OCI-LY7 (cell line): ENCODE measurements at regions not wholly inside any gene's neighbourhood (a gene's known extent, or its start where the extent isn't known, plus 50 kb on each side); places are given as distances from the start of the nearest gene placed in this dataset.

Experiments used
- BruUV-seq: library from RNA; stranded (reverse); fragments of 400-500 nt; replicated peaks from 2 replicates; lab custom pipeline; 2021; lab: Mats Ljungman, UMichigan
- CTCF ChIA-PET: fragments of 300-600 bp; sonication (Branson Sonifier 250); formaldehyde crosslinking; loops from one replicate; lab custom pipeline; 2022; ENCODE audit warnings: antibody characterized with exemption; ENCODE audit not compliant: unreplicated experiment; lab: Charles Lee
- POLR2A ChIA-PET: fragments of 300-600 bp; sonication (Branson Sonifier 250); formaldehyde crosslinking; loops from one replicate; lab custom pipeline; 2022; ENCODE audit warnings: antibody characterized with exemption; lab: Charles Lee
- DNase-seq: peaks from one replicate; pipeline ENCODE4 v3.0.0-alpha.2; 2015; ENCODE audit warnings: low spot score
- H2AFZ ChIP-seq: fragments of 200-600 bp; sonication (generic), shearing (Covaris generic); 2 replicates; pipeline ENCODE4 v1.6.1; 2014; ENCODE audit warnings: mild to moderate bottlenecking, antibody characterized with exemption, low read length, moderate library complexity
- H3K27ac ChIP-seq: fragments of 200-600 bp; sonication (generic); 2 replicates; pipeline ENCODE4 v1.5.1; 2014; ENCODE audit warnings: mixed run types, low read depth, mild to moderate bottlenecking, moderate library complexity, low read length, inconsistent platforms; ENCODE audit not compliant: poor library complexity, severe bottlenecking
- H3K36me3 ChIP-seq: fragments of 200-600 bp; sonication (generic); 2 replicates; pipeline ENCODE4 v1.6.1; 2014; ENCODE audit warnings: mild to moderate bottlenecking, antibody characterized with exemption, low read length, moderate library complexity, mixed read lengths; ENCODE audit not compliant: insufficient read depth
- H3K4me1 ChIP-seq: fragments of 200-600 bp; sonication (generic); 2 replicates; pipeline ENCODE4 v1.5.1; 2014; ENCODE audit warnings: mild to moderate bottlenecking, low read length; ENCODE audit not compliant: insufficient read depth, poor library complexity, severe bottlenecking
- H3K4me2 ChIP-seq: fragments of 200-600 bp; sonication (generic); 2 replicates; pipeline ENCODE4 v1.6.1; 2014; ENCODE audit warnings: mild to moderate bottlenecking, low read length
- H3K4me3 ChIP-seq: fragments of 200-600 bp; sonication (generic); 2 replicates; pipeline ENCODE4 v1.5.1; 2014; ENCODE audit warnings: mild to moderate bottlenecking, low read depth, low read length; ENCODE audit not compliant: poor library complexity, severe bottlenecking
- H3K79me2 ChIP-seq: fragments of 200-600 bp; sonication (generic); 2 replicates; pipeline ENCODE4 v1.6.1; 2016; ENCODE audit warnings: low read depth, mild to moderate bottlenecking, low read length, moderate library complexity, mixed read lengths; ENCODE audit not compliant: insufficient read depth
- H3K9me2 ChIP-seq: fragments of 200-600 bp; sonication (generic); 2 replicates; pipeline ENCODE4 v1.6.1; 2016; ENCODE audit warnings: mild to moderate bottlenecking, low read length, mixed read lengths; ENCODE audit not compliant: insufficient read depth
- H3K9me3 ChIP-seq: fragments of 200-600 bp; sonication (generic); 2 replicates; pipeline ENCODE4 v1.6.1; 2014; ENCODE audit warnings: mild to moderate bottlenecking, mixed run types, low read length, mixed read lengths
- H4K20me1 ChIP-seq: fragments of 200-600 bp; sonication (generic); 2 replicates; pipeline ENCODE4 v1.6.1; 2014; ENCODE audit warnings: mild to moderate bottlenecking, antibody characterized with exemption, low read length, moderate library complexity, mixed read lengths; ENCODE audit not compliant: insufficient read depth
- EZH2phosphoT487 ChIP-seq: fragments of 200-600 bp; sonication (generic); IDR thresholded peaks from 2 replicates; pipeline ENCODE4 v1.6.1; 2018; ENCODE audit warnings: low read depth, borderline replicate concordance, mild to moderate bottlenecking, mixed run types, antibody characterized with exemption, low read length, moderate library complexity, mixed read lengths
- intact Hi-C: fragments of 100-400 bp; cut with micrococcal nuclease; formaldehyde crosslinking; loops from one replicate; pipeline ENCODE4 v1.10.0; 2022; ENCODE audit not compliant: unreplicated experiment
- TF ChIP-seq, protein P1 (sequence below): fragments of 200-600 bp; sonication (generic); conservative IDR thresholded peaks from 2 replicates; pipeline ENCODE4 v1.5.1; 2014; ENCODE audit warnings: mild to moderate bottlenecking, antibody characterized with exemption, low read length, moderate library complexity, mixed read lengths

DNA sequence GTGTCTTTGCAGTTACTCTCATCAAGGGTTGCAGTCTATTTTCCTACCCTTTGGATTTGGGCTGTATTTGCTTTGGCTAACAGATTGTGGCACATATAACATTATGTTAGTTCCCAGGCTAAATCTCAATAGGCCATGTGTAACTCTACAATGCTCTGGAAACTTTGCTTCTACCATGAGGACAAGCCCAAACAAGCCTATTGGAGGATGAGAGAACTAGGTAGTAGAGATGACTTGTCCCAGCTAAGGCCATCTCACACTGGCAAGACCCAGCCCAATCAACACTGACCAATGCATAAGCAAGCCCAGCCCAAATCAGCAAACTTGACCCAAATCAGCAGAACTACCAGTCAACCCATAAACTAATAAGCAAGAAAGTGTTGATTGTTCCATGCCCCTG lies 311.8 kb downstream of the NDFIP2 start:
- no peaks in the 10 kb centered on the region for H3K9me3 ChIP-seq
- BruUV-seq = no TSS peak
- intact Hi-C loops = no loop called here
- H3K27ac ChIP-seq = no peak overlapping the region
- H3K4me2 ChIP-seq = no peak overlapping the region
- ChIA-PET CTCF (no interaction called here), POLR2A (no interaction called here)
- H4K20me1 ChIP-seq = no peaks in the 10 kb centered on the region
- no peak for DNase-seq
- H3K79me2 ChIP-seq = no peaks in the 10 kb centered on the region
- no peaks in the 10 kb centered on the region for H3K4me1 ChIP-seq
- no peak overlapping the region for H3K4me3 ChIP-seq
- H2AFZ ChIP-seq = no peak overlapping the region
- no peaks in the 10 kb centered on the region for H3K36me3 ChIP-seq
- TF ChIP-seq, protein P1, sequence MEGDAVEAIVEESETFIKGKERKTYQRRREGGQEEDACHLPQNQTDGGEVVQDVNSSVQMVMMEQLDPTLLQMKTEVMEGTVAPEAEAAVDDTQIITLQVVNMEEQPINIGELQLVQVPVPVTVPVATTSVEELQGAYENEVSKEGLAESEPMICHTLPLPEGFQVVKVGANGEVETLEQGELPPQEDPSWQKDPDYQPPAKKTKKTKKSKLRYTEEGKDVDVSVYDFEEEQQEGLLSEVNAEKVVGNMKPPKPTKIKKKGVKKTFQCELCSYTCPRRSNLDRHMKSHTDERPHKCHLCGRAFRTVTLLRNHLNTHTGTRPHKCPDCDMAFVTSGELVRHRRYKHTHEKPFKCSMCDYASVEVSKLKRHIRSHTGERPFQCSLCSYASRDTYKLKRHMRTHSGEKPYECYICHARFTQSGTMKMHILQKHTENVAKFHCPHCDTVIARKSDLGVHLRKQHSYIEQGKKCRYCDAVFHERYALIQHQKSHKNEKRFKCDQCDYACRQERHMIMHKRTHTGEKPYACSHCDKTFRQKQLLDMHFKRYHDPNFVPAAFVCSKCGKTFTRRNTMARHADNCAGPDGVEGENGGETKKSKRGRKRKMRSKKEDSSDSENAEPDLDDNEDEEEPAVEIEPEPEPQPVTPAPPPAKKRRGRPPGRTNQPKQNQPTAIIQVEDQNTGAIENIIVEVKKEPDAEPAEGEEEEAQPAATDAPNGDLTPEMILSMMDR = no peak
- H3K9me2 ChIP-seq = no peaks in the 10 kb centered on the region

DNA sequence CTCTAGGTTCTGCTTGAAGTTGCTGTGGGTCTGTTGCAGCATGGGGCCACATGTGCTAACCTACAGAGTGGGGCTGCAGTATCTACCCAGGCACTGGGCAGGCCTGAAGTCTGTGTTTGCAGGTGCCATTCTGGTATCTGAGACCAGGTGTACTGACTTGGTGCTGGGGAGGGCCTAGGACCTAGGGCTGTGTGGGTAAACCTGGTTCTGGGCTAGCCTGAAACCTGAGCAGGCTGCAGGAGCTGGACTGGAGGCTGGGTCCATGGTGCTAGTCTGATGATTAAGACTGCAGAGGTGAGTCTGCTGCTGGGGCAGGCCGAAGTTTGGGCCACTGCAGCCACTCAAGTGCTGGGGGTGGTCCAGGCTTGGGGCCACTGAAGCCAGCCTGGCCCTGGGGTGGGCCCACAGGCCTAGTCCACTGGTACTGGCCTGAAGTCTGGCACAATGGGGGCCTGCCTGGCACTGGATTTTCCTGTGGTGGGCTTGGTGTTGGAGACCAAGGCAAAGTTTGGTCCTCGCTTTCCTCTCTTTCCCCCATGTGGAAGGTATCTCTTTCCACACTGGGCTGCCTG lies 310.6 kb downstream of the NDFIP2 start:
- no peaks in the 10 kb centered on the region for H3K9me2 ChIP-seq
- no peaks in the 10 kb centered on the region for H3K36me3 ChIP-seq
- DNase-seq = no peak
- H3K9me3 ChIP-seq = no peaks in the 10 kb centered on the region
- TF ChIP-seq, protein P1 = no peak
- H4K20me1 ChIP-seq = no peaks in the 10 kb centered on the region
- H2AFZ ChIP-seq = no peak overlapping the region
- intact Hi-C loops = no loop called here
- no peak overlapping the region for H3K27ac ChIP-seq
- no peak overlapping the region for H3K4me3 ChIP-seq
- no peaks in the 10 kb centered on the region for H3K79me2 ChIP-seq
- ChIA-PET CTCF (no interaction called here), POLR2A (no interaction called here)
- H3K4me2 ChIP-seq = no peak overlapping the region
- no peaks in the 10 kb centered on the region for H3K4me1 ChIP-seq
- no TSS peak for BruUV-seq

DNA sequence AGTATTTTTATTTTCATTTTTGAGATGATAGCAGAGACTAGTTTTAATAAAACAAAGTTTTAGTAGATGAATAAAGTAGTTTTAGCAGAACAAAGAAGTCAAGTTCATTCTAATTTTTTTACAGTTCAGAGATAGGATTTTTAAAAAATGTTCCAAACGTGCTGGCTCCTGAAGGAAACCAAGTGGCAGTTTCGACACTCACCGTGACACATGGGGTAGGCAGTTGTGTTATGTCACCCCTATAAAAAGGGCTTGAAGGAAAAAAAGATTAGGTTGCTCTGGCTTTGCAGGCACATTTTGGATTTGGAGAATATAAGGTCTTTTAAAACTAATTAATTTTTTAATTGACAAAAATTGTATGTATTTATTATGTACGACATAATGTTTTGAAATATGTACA lies 305.2 kb downstream of the NDFIP2 start:
- TF ChIP-seq, protein P1 = no peak
- TF ChIP-seq EZH2phosphoT487 = no peak
- no peak for DNase-seq
- ChIA-PET CTCF (no interaction called here), POLR2A (no interaction called here)
- Histone ChIP-seq H3K4me3 (no peak overlapping the region), H3K4me2 (no peak overlapping the region), H3K9me2 (no peaks in the 10 kb centered on the region), H3K27ac (no peak overlapping the region), H3K9me3 (no peaks in the 10 kb centered on the region), H4K20me1 (no peaks in the 10 kb centered on the region), H3K36me3 (no peaks in the 10 kb centered on the region), H3K4me1 (no peaks in the 10 kb centered on the region), H2AFZ (no peak overlapping the region), H3K79me2 (no peaks in the 10 kb centered on the region)
- intact Hi-C loops = no loop called here
- BruUV-seq = no TSS peak
